K562 (cell line): ENCODE measurements at regions not wholly inside any gene's neighbourhood (a gene's known extent, or its start where the extent isn't known, plus 50 kb on each side); places are given as distances from the start of the nearest gene placed in this dataset.

Experiments
- ATAC-seq: fragments of 200-7000 bp; cut with Tn5 transposase; 3 replicates; pipeline ENCODE4 v1.9.1; 2020; ENCODE audit warnings: moderate library complexity
- BruUV-seq: library from RNA; stranded (reverse); fragments of 400-500 nt; replicated peaks from 2 replicates; lab custom pipeline; 2021; lab: Mats Ljungman, UMichigan
- CTCF ChIA-PET: fragments of 300-600 bp; formaldehyde crosslinking; extraction: SDS; loops from one replicate; lab custom pipeline; 2021; ENCODE audit warnings: low intra/inter-chr PET ratio; lab: Yijun Ruan, JAX
- POLR2A ChIA-PET: fragments of 300-600, 350-650 bp; sonication (Branson Sonifier 250); formaldehyde crosslinking; extraction: SDS; loops from one replicate; lab custom pipeline; 2021; ENCODE audit warnings: antibody characterized with exemption, inconsistent platforms; lab: Yijun Ruan, JAX
- DNase-seq, 4 experiments: peaks; one replicate each; pipeline versions ENCODE4 v3.0.0 to v3.0.0-alpha.2; 2011 to 2018; ENCODE audit warnings: low spot score in 3 of 4, mixed read lengths in 3 of 4; ENCODE audit errors: extremely low read depth in 1 of 4
- FAIRE-seq: peaks from 2 replicates; lab custom pipeline; 2011; peaks lifted over from hg19 to GRCh38; lab: Jason Lieb, UNC
- H2AFZ ChIP-seq: 2 replicates; pipeline ENCODE4 v1.6.0; 2011; ENCODE audit warnings: low read depth, low read length, control low read depth, inconsistent platforms
- H3K27ac ChIP-seq: fragments of 200-600 bp; 3 replicates; pipeline ENCODE4 v1.8.0; 2011; ENCODE audit warnings: low read depth, mild to moderate bottlenecking, control low read depth, inconsistent platforms, low read length, moderate library complexity, mixed read lengths; ENCODE audit errors: extremely low read depth
- H3K27me3 ChIP-seq, 2 experiments: fragments of 300-600 bp in 1 of 2; 2 replicates in 1 of 2; 3 replicates in 1 of 2; pipeline versions ENCODE4 v1.6.0 to v1.8.0; 2011; ENCODE audit warnings: inconsistent platforms in 2 of 2, low read length in 2 of 2, mild to moderate bottlenecking in 1 of 2, mixed read lengths in 1 of 2, moderate library complexity in 1 of 2; ENCODE audit not compliant: control insufficient read depth in 2 of 2, insufficient read depth in 2 of 2
- H3K36me3 ChIP-seq: fragments of 300-600 bp; 3 replicates; pipeline ENCODE4 v1.8.0; 2011; ENCODE audit warnings: mild to moderate bottlenecking, low read length, inconsistent platforms; ENCODE audit not compliant: control insufficient read depth, insufficient read depth
- H3K4me1 ChIP-seq, 2 experiments: fragments of 200-600 bp in 1 of 2; replicated peaks in 1 of 2; 2 replicates in 1 of 2; 3 replicates in 1 of 2; pipeline versions ENCODE4 v1.5.1 to v1.8.0; 2011; ENCODE audit warnings: inconsistent platforms in 2 of 2, low read length in 2 of 2, mild to moderate bottlenecking in 1 of 2, mixed read lengths in 1 of 2, moderate library complexity in 1 of 2; ENCODE audit not compliant: control insufficient read depth in 2 of 2, insufficient read depth in 2 of 2
- H3K4me2 ChIP-seq: 2 replicates; pipeline ENCODE4 v1.6.1; 2011; ENCODE audit warnings: low read length, control low read depth, inconsistent platforms, mixed read lengths; ENCODE audit not compliant: insufficient read depth
- H3K4me3 ChIP-seq: fragments of 200-600 bp; sonication (generic), shearing (Covaris generic); 2 replicates; pipeline ENCODE4 v1.5.1; 2016; ENCODE audit warnings: control low read depth, inconsistent platforms
- H3K79me2 ChIP-seq: fragments of 200-600 bp; 3 replicates; pipeline ENCODE4 v1.8.0; 2011; ENCODE audit warnings: low read length, inconsistent platforms; ENCODE audit not compliant: control insufficient read depth, insufficient read depth
- H3K9ac ChIP-seq, 2 experiments: 2 replicates each; pipeline versions ENCODE4 v1.6.0 to v1.6.1; 2011; ENCODE audit warnings: low read depth in 2 of 2, low read length in 2 of 2, control low read depth in 1 of 2, inconsistent platforms in 1 of 2, mild to moderate bottlenecking in 1 of 2, mixed read lengths in 1 of 2; ENCODE audit not compliant: insufficient read depth in 1 of 2
- H3K9me1 ChIP-seq: one replicate; pipeline ENCODE4 v1.6.0; 2011; ENCODE audit warnings: inconsistent platforms, mild to moderate bottlenecking, low read length, moderate library complexity; ENCODE audit not compliant: control insufficient read depth, insufficient read depth
- H3K9me3 ChIP-seq: replicated peaks from 2 replicates; pipeline ENCODE4 v1.5.1; 2011; ENCODE audit warnings: low read depth, low read length, inconsistent platforms; ENCODE audit not compliant: control insufficient read depth, insufficient read depth
- H4K20me1 ChIP-seq: replicated peaks from 2 replicates; pipeline ENCODE4 v1.6.1; 2011; ENCODE audit warnings: low read length, inconsistent platforms, mixed read lengths; ENCODE audit not compliant: control insufficient read depth, insufficient read depth
- ATF4 ChIP-seq: fragments of 450-650 bp; formaldehyde crosslinking; IDR thresholded peaks from 2 replicates; pipeline ENCODE4 v1.4.0; 2022; ENCODE audit warnings: mild to moderate bottlenecking, moderate library complexity
- CHD2 ChIP-seq: IDR thresholded peaks from 2 replicates; pipeline ENCODE4 v1.6.1; 2011; ENCODE audit warnings: low read depth, low read length
- CHD4 ChIP-seq: fragments of 200-600 bp; sonication (generic); IDR thresholded peaks from 3 replicates; pipeline ENCODE4 v1.6.1; 2012; ENCODE audit warnings: low read depth, mild to moderate bottlenecking, mixed read lengths, low read length, inconsistent platforms; ENCODE audit not compliant: insufficient read depth, insufficient replicate concordance, poor library complexity, severe bottlenecking
- COPS2 ChIP-seq: fragments of 450-650 bp; conservative IDR thresholded peaks from 2 replicates; pipeline ENCODE4 v1.6.1; 2016; ENCODE audit warnings: mild to moderate bottlenecking, moderate library complexity
- EHMT2 ChIP-seq: fragments of 450-650 bp; IDR thresholded peaks from 2 replicates; pipeline ENCODE4 v1.6.1; 2018; ENCODE audit warnings: antibody characterized with exemption
- ELK3 ChIP-seq: fragments of 450-650 bp; formaldehyde crosslinking; IDR thresholded peaks from 2 replicates; pipeline ENCODE4 v1.4.0; 2020; ENCODE audit warnings: mild to moderate bottlenecking
- ETS2 ChIP-seq: IDR thresholded peaks from 2 replicates; pipeline ENCODE4 v1.6.1; 2016; ENCODE audit warnings: borderline replicate concordance, missing genetic modification characterization, mild to moderate bottlenecking, moderate library complexity, missing compliant biosample characterization; ENCODE audit not compliant: poor library complexity, severe bottlenecking
- FOXM1 ChIP-seq, 2 experiments: fragments of 450-650 bp in 1 of 2; sonication (generic) in 1 of 2; formaldehyde crosslinking in 1 of 2; IDR thresholded peaks; 2 replicates each; pipeline versions ENCODE4 v1.6.1 to v1.9.0; 2017 to 2022; ENCODE audit warnings: low read depth in 2 of 2, mild to moderate bottlenecking in 2 of 2, missing genetic modification reagents in 1 of 2, moderate library complexity in 1 of 2
- KDM4B ChIP-seq, 2 experiments: fragments of 450-650 bp in 1 of 2; sonication (generic) in 1 of 2; IDR thresholded peaks; 2 replicates each; pipeline ENCODE4 v1.6.1; 2016 to 2017; ENCODE audit warnings: borderline replicate concordance in 2 of 2, antibody characterized with exemption in 1 of 2, low read depth in 1 of 2, mild to moderate bottlenecking in 1 of 2
- MAZ ChIP-seq, 2 experiments: fragments of 450-650 bp in 1 of 2; sonication (generic) in 1 of 2; formaldehyde crosslinking; IDR thresholded peaks in 1 of 2; conservative IDR thresholded peaks in 1 of 2; 2 replicates each; pipeline versions ENCODE4 v1.4.0 to v1.5.0; 2020; ENCODE audit warnings: mild to moderate bottlenecking in 1 of 2, missing genetic modification reagents in 1 of 2
- MYC ChIP-seq, 2 experiments: fragments of 250-450 bp in 1 of 2; sonication (Bioruptor Pico) in 1 of 2; IDR thresholded peaks; 2 replicates each; pipeline versions ENCODE4 v1.5.1 to v1.6.1; 2012 to 2021; ENCODE audit warnings: low read depth in 2 of 2, borderline replicate concordance in 1 of 2, improper control_type of control experiment in 1 of 2, low read length in 1 of 2, mild to moderate bottlenecking in 1 of 2, moderate library complexity in 1 of 2
- NR2C1 ChIP-seq, 2 experiments: fragments of 450-650 bp; IDR thresholded peaks; 2 replicates each; pipeline ENCODE4 v1.6.1; 2017; ENCODE audit warnings: mild to moderate bottlenecking in 2 of 2, antibody characterized with exemption in 1 of 2, inconsistent platforms in 1 of 2, missing compliant biosample characterization in 1 of 2, missing genetic modification characterization in 1 of 2
- NR3C1 ChIP-seq: sonication (generic); formaldehyde crosslinking; IDR thresholded peaks from 2 replicates; pipeline ENCODE4 v1.8.1; 2022; ENCODE audit warnings: missing genetic modification reagents
- SMARCE1 ChIP-seq: fragments of 450-650 bp; IDR thresholded peaks from 2 replicates; pipeline ENCODE4 v1.7.1; 2016; ENCODE audit warnings: mild to moderate bottlenecking
- SP2 ChIP-seq: IDR thresholded peaks from 2 replicates; pipeline ENCODE4 v1.6.1; 2011; ENCODE audit warnings: mild to moderate bottlenecking, low read depth, low read length, moderate library complexity; ENCODE audit not compliant: poor library complexity, severe bottlenecking; ENCODE audit errors: extremely low read depth
- ZFX ChIP-seq: sonication (generic); formaldehyde crosslinking; IDR thresholded peaks from 2 replicates; pipeline ENCODE4 v1.8.0; 2022; ENCODE audit warnings: mild to moderate bottlenecking, missing genetic modification reagents, moderate library complexity
- ZNF124 ChIP-seq: sonication (generic); formaldehyde crosslinking; IDR thresholded peaks from 2 replicates; pipeline ENCODE4 v1.8.1; 2022; ENCODE audit warnings: missing genetic modification reagents
- ZNF436 ChIP-seq: fragments of 250-450, 450-650 bp; sonication (Bioruptor Pico); formaldehyde crosslinking; IDR thresholded peaks from 2 replicates; pipeline ENCODE4 v1.7.0; 2020; ENCODE audit warnings: mild to moderate bottlenecking
- ZNF830 ChIP-seq: fragments of 250-450 bp; sonication (Bioruptor Pico); IDR thresholded peaks from 2 replicates; pipeline ENCODE4 v1.5.0; 2021; ENCODE audit warnings: mild to moderate bottlenecking
- WGBS: fragments of 100-300 bp; shearing (Covaris generic); methylation state at CpG from one replicate; pipeline ENCODE4 v1.1.6; 2016; ENCODE audit warnings: low coverage, mixed read lengths; ENCODE audit not compliant: insufficient coverage; ENCODE audit errors: missing lambda C conversion rate; 5-methylcytosine and 5-hydroxymethylcytosine counted together
- in situ Hi-C: fragments of 300-500 bp; cut with MboI; formaldehyde crosslinking; loops from 4 replicates; pipeline ENCODE4 v1.15.0; 2018; ENCODE audit warnings: inconsistent platforms, mixed read lengths
- intact Hi-C: fragments of 100-400 bp; cut with micrococcal nuclease; formaldehyde crosslinking; loops from 2 replicates; pipeline ENCODE4 v1.14.2; 2022

- WGBS: 33% methylated on average over 14 of the region's 16 CpGs
- no peaks in the 10 kb centered on the region for H3K9me3 ChIP-seq
- FAIRE-seq (no peak), ATAC-seq (no peak), DNase-seq (no peak)
- no peaks in the 10 kb centered on the region for H3K27me3 ChIP-seq
- H3K4me1 ChIP-seq: peaks cover 0 to 22% of the 10 kb centered on the region in 2 experiments; a peak in 2 of 5 replicates
- no peak overlapping the region for H2AFZ ChIP-seq
- in situ Hi-C loops (loop anchor here (25.0 kb wide), 1 partner anchor 269 kb away; the partner anchor contains the start of gene C9orf50), intact Hi-C loops (loop anchor here (10.0 kb wide), 1 partner anchor 152 kb away; no protein-coding TSS in a partner anchor)
- TF ChIP-seq COPS2 (no peak), MYC (IDR thresholded peaks at IDR 0.05; ENCODE audit: low read depth, low read length) (no peak), MYC (CRISPR knock-in tag; IDR thresholded peaks at IDR 0.05; ENCODE audit: borderline replicate concordance, low read depth) (no peak), ZNF124 (CRISPR knock-in tag) (no peak), ETS2 (tag) (no peak), ZNF436 (CRISPR knock-in tag) (no peak), CHD4 (no peak), SMARCE1 (no peak), KDM4B (IDR thresholded peaks at IDR 0.05; ENCODE audit: borderline replicate concordance in 2 of 2, low read depth in 1 of 2) (no peak), NR3C1 (CRISPR knock-in tag) (no peak), ZFX (CRISPR knock-in tag) (no peak), NR2C1 (IDR thresholded peaks at IDR 0.05) (no peak), NR2C1 (tag; IDR thresholded peaks at IDR 0.05) (no peak), CHD2 (no peak), SP2 (no peak), ATF4 (CRISPR knock-in tag) (no peak), FOXM1 (IDR thresholded peaks at IDR 0.05; ENCODE audit: low read depth) (no peak), FOXM1 (CRISPR knock-in tag; IDR thresholded peaks at IDR 0.05; ENCODE audit: low read depth) (no peak), EHMT2 (no peak), ZNF830 (no peak), MAZ (CRISPR knock-in tag; conservative IDR thresholded peaks at IDR 0.05 in 1 of 2, IDR thresholded peaks at IDR 0.05 in 1 of 2) (no peak), ELK3 (CRISPR knock-in tag) (no peak)
- no peak overlapping the region for H3K27ac ChIP-seq
- no peaks in the 10 kb centered on the region for H3K9me1 ChIP-seq
- ChIA-PET CTCF (no interaction called here), POLR2A (interaction anchor here (0.6 to 1.1 kb wide), 3 partner anchors 8 to 159 kb away, joined by 3 to 4 read pairs (median 3); no protein-coding TSS in a partner anchor)
- no peak overlapping the region for H3K4me3 ChIP-seq
- H3K36me3 ChIP-seq: no peaks in the 10 kb centered on the region
- H3K4me2 ChIP-seq: no peak overlapping the region
- no peaks in the 10 kb centered on the region for H3K79me2 ChIP-seq
- BruUV-seq: no TSS peak
- no peak overlapping the region for H3K9ac ChIP-seq
- no peaks in the 10 kb centered on the region for H4K20me1 ChIP-seq
These were observed 164.7 kb upstream of the IER5L start for GRCh38 chr9:129342591-129343423.
